Ascending aorta (tissue), 2 donors: ENCODE measurements at regions not wholly inside any gene's neighbourhood (a gene's known extent, or its start where the extent isn't known, plus 50 kb on each side); places are given as distances from the start of the nearest gene placed in this dataset.

ENCODE experiments used
- DNase-seq, 2 donors: peaks; one replicate each; pipeline ENCODE4 v3.0.0-alpha.2; 2019; ENCODE audit warnings: low spot score in 2 of 2
- H3K27ac ChIP-seq, 2 donors: fragments of 200-600 bp; sonication (generic); one replicate each; pipeline ENCODE4 v1.5.1; 2016 to 2017; ENCODE audit warnings: mild to moderate bottlenecking in 1 of 2
- H3K27me3 ChIP-seq: fragments of 200-600 bp; sonication (generic); one replicate; pipeline ENCODE4 v1.5.1; 2017
- H3K36me3 ChIP-seq, 2 donors: fragments of 200-600 bp; sonication (generic); one replicate each; pipeline ENCODE4 v1.5.1; 2016
- H3K4me1 ChIP-seq, 2 donors: fragments of 200-600 bp; sonication (generic); one replicate each; pipeline ENCODE4 v1.5.1; 2016 to 2017; ENCODE audit warnings: mild to moderate bottlenecking in 1 of 2
- H3K4me3 ChIP-seq, 2 donors: fragments of 200-600 bp; sonication (generic); one replicate each; pipeline ENCODE4 v1.5.1; 2016 to 2017; ENCODE audit warnings: mild to moderate bottlenecking in 1 of 2
- H3K9me3 ChIP-seq, 2 donors: fragments of 200-600 bp; sonication (generic); one replicate each; pipeline ENCODE4 v1.5.1; 2016
- CTCF ChIP-seq, 3 experiments: fragments of 200-600 bp in 2 of 3; fragments of 450-650 bp in 1 of 3; sonication (generic) in 2 of 3; IDR thresholded peaks; one replicate each; pipeline ENCODE4 v1.5.1; 2016 to 2019; ENCODE audit warnings: antibody characterized with exemption in 3 of 3, mild to moderate bottlenecking in 1 of 3, moderate library complexity in 1 of 3
- intact Hi-C: fragments of 100-400 bp; cut with DNase I; formaldehyde crosslinking; loops from one replicate; pipeline ENCODE4 v1.15.1; 2023

- no peak overlapping the region for H3K27ac ChIP-seq
- H3K36me3 ChIP-seq = no peaks in the 10 kb centered on the region
- no peak for DNase-seq
- TF ChIP-seq CTCF (IDR thresholded peaks at IDR 0.05) = no peak
- no peaks in the 10 kb centered on the region for H3K27me3 ChIP-seq
- intact Hi-C loops = no loop called here
- H3K9me3 ChIP-seq = no peaks in the 10 kb centered on the region
- no peaks in the 10 kb centered on the region for H3K4me1 ChIP-seq
- H3K4me3 ChIP-seq = no peak overlapping the region
Observed at GRCh38 chr2:241935314-241935713, 65.8 kb downstream of the RTP5 start.

GRCh38 chr2:241935774-241936173 is 66.2 kb downstream of the RTP5 start:
- no peak for TF ChIP-seq CTCF (IDR thresholded peaks at IDR 0.05)
- no peaks in the 10 kb centered on the region for H3K36me3 ChIP-seq
- no peaks in the 10 kb centered on the region for H3K4me1 ChIP-seq
- no peak for DNase-seq
- H3K27ac ChIP-seq = no peak overlapping the region
- H3K9me3 ChIP-seq = no peaks in the 10 kb centered on the region
- intact Hi-C loops = no loop called here
- H3K4me3 ChIP-seq = no peak overlapping the region
- no peaks in the 10 kb centered on the region for H3K27me3 ChIP-seq

- Histone ChIP-seq H3K9me3 (no peaks in the 10 kb centered on the region), H3K27me3 (no peaks in the 10 kb centered on the region), H3K27ac (no peak overlapping the region), H3K36me3 (no peaks in the 10 kb centered on the region), H3K4me3 (no peak overlapping the region), H3K4me1 (no peaks in the 10 kb centered on the region)
- intact Hi-C loops = no loop called here
- DNase-seq = no peak
- no peak for TF ChIP-seq CTCF (IDR thresholded peaks at IDR 0.05)
Observed at GRCh38 chr2:241936457-241937133, 67.1 kb downstream of the RTP5 start.

- no peak for DNase-seq
- Histone ChIP-seq H3K27ac (no peak overlapping the region), H3K4me3 (no peak overlapping the region), H3K4me1 (no peaks in the 10 kb centered on the region), H3K9me3 (no peaks in the 10 kb centered on the region), H3K36me3 (no peaks in the 10 kb centered on the region), H3K27me3 (no peaks in the 10 kb centered on the region)
- no peak for TF ChIP-seq CTCF (IDR thresholded peaks at IDR 0.05)
- intact Hi-C loops = no loop called here
Observed at GRCh38 chr2:241937297-241937696, 67.8 kb downstream of the RTP5 start.

- Histone ChIP-seq H3K9me3 (no peaks in the 10 kb centered on the region), H3K4me1 (no peaks in the 10 kb centered on the region), H3K27ac (no peak overlapping the region), H3K36me3 (no peaks in the 10 kb centered on the region), H3K27me3 (no peaks in the 10 kb centered on the region), H3K4me3 (no peak overlapping the region)
- no peak for TF ChIP-seq CTCF (IDR thresholded peaks at IDR 0.05)
- no peak for DNase-seq
- intact Hi-C loops = no loop called here
Observed at GRCh38 chr2:241939541-241939940, 70.0 kb downstream of the RTP5 start.

- DNase-seq = no peak
- no peak for TF ChIP-seq CTCF (IDR thresholded peaks at IDR 0.05)
- no peaks in the 10 kb centered on the region for H3K27me3 ChIP-seq
- H3K27ac ChIP-seq = no peak overlapping the region
- no peaks in the 10 kb centered on the region for H3K9me3 ChIP-seq
- no peaks in the 10 kb centered on the region for H3K36me3 ChIP-seq
- intact Hi-C loops = no loop called here
- H3K4me1 ChIP-seq = no peaks in the 10 kb centered on the region
- no peak overlapping the region for H3K4me3 ChIP-seq
Observed at GRCh38 chr2:241940329-241940728, 70.8 kb downstream of the RTP5 start.
